HepG2 (cell line): ENCODE measurements at regions not wholly inside any gene's neighbourhood (a gene's known extent, or its start where the extent isn't known, plus 50 kb on each side); places are given as distances from the start of the nearest gene placed in this dataset.

Experiments
- ATAC-seq: fragments of 200-7000 bp; cut with Tn5 transposase; 3 replicates; pipeline ENCODE4 v1.9.1; 2020; ENCODE audit warnings: mild to moderate bottlenecking, moderate library complexity
- BruUV-seq: library from RNA; stranded (reverse); fragments of 400-500 nt; replicated peaks from 2 replicates; lab custom pipeline; 2021; lab: Mats Ljungman, UMichigan
- CTCF ChIA-PET: fragments of 300-600 bp; formaldehyde crosslinking; extraction: SDS; loops from one replicate; lab custom pipeline; 2021; ENCODE audit warnings: low total read pairs, inconsistent platforms, low intra/inter-chr PET ratio; lab: Yijun Ruan, JAX
- POLR2A ChIA-PET: fragments of 350-600 bp; sonication (Branson Sonifier 250); formaldehyde crosslinking; loops from one replicate; lab custom pipeline; 2020; ENCODE audit warnings: antibody characterized with exemption, inconsistent platforms; lab: Yijun Ruan, JAX
- DNase-seq: peaks from one replicate; pipeline ENCODE4 v3.0.0-alpha.2; 2015; ENCODE audit warnings: low spot score
- FAIRE-seq: peaks from 3 replicates; lab custom pipeline; 2011; peaks lifted over from hg19 to GRCh38; lab: Jason Lieb, UNC
- H2AFZ ChIP-seq: one replicate; pipeline ENCODE4 v1.6.1; 2011; ENCODE audit warnings: low read length, inconsistent platforms
- H3K27ac ChIP-seq: fragments of 300-600 bp; 3 replicates; pipeline ENCODE4 v1.8.0; 2011; ENCODE audit warnings: mixed run types, mild to moderate bottlenecking, mixed read lengths, low read length, inconsistent platforms; ENCODE audit not compliant: insufficient read depth; ENCODE audit errors: extremely low read length
- H3K27me3 ChIP-seq, 2 experiments: fragments of 200-600 bp in 1 of 2; 2 replicates in 1 of 2; 3 replicates in 1 of 2; pipeline versions ENCODE4 v1.6.0 to v1.8.0; 2011; ENCODE audit warnings: low read length in 2 of 2, mild to moderate bottlenecking in 2 of 2, moderate library complexity in 2 of 2, inconsistent platforms in 1 of 2; ENCODE audit not compliant: insufficient read depth in 2 of 2, control insufficient read depth in 1 of 2
- H3K36me3 ChIP-seq, 2 experiments: fragments of 200-600 bp in 1 of 2; replicated peaks in 1 of 2; 2 replicates in 1 of 2; 3 replicates in 1 of 2; pipeline versions ENCODE4 v1.5.1 to v1.8.0; 2011; ENCODE audit warnings: low read length in 2 of 2, inconsistent platforms in 1 of 2; ENCODE audit not compliant: insufficient read depth in 2 of 2, control insufficient read depth in 1 of 2
- H3K4me1 ChIP-seq: 2 replicates; pipeline ENCODE4 v1.5.1; 2012; ENCODE audit warnings: low read length, inconsistent platforms; ENCODE audit not compliant: insufficient read depth
- H3K4me2 ChIP-seq: 2 replicates; pipeline ENCODE4 v1.6.0; 2011; ENCODE audit warnings: low read depth, low read length, inconsistent platforms
- H3K4me3 ChIP-seq, 3 experiments: fragments of 200-600 bp in 1 of 3; sonication (generic), shearing (Covaris generic) in 1 of 3; replicated peaks in 1 of 3; 2 replicates each; pipeline ENCODE4 v1.5.1; 2011 to 2016; ENCODE audit warnings: low read length in 3 of 3, inconsistent platforms in 2 of 3, low read depth in 2 of 3, mild to moderate bottlenecking in 2 of 3, control low read depth in 1 of 3, mixed read lengths in 1 of 3; ENCODE audit not compliant: insufficient read depth in 1 of 3
- H3K79me2 ChIP-seq: one replicate; pipeline ENCODE4 v1.6.1; 2011; ENCODE audit warnings: low read length, inconsistent platforms; ENCODE audit not compliant: insufficient read depth
- H3K9ac ChIP-seq: 2 replicates; pipeline ENCODE4 v1.6.0; 2011; ENCODE audit warnings: mild to moderate bottlenecking, low read depth, low read length, inconsistent platforms; ENCODE audit not compliant: insufficient read depth
- H3K9me3 ChIP-seq: 2 replicates; pipeline ENCODE4 v1.5.1; 2012; ENCODE audit warnings: mild to moderate bottlenecking, low read length
- H4K20me1 ChIP-seq: 2 replicates; pipeline ENCODE4 v1.6.0; 2011; ENCODE audit warnings: inconsistent platforms, mild to moderate bottlenecking, low read length, moderate library complexity; ENCODE audit not compliant: insufficient read depth
- PRPF4 ChIP-seq: fragments of 200-400 bp; formaldehyde crosslinking; IDR thresholded peaks from 2 replicates; pipeline ENCODE4 v1.6.1; 2016; ENCODE audit warnings: low read length, low read depth; ENCODE audit not compliant: poor library complexity, severe bottlenecking
- SOX6 ChIP-seq, 2 experiments: fragments of 450-650 bp in 1 of 2; sonication (generic) in 1 of 2; formaldehyde crosslinking in 1 of 2; IDR thresholded peaks; 2 replicates each; pipeline versions ENCODE4 v1.4.0 to v1.6.1; 2017 to 2020; ENCODE audit warnings: antibody characterized with exemption in 1 of 2, mild to moderate bottlenecking in 1 of 2, missing genetic modification reagents in 1 of 2
- SP140L ChIP-seq: sonication (generic); formaldehyde crosslinking; IDR thresholded peaks from 2 replicates; pipeline ENCODE4 v1.4.0; 2020; ENCODE audit warnings: missing genetic modification reagents, borderline replicate concordance
- TCF12 ChIP-seq, 2 experiments: fragments of 450-650 bp in 1 of 2; sonication (generic) in 1 of 2; formaldehyde crosslinking in 1 of 2; IDR thresholded peaks; 2 replicates each; pipeline versions ENCODE4 v1.6.1 to v1.8.0; 2017 to 2022; ENCODE audit warnings: antibody characterized with exemption in 1 of 2, mild to moderate bottlenecking in 1 of 2, missing genetic modification reagents in 1 of 2, moderate library complexity in 1 of 2
- ZNF329 ChIP-seq: sonication (generic); formaldehyde crosslinking; IDR thresholded peaks from 2 replicates; pipeline ENCODE4 v1.9.0; 2021; ENCODE audit warnings: low read depth, mild to moderate bottlenecking, missing genetic modification reagents
- WGBS: methylation state at CpG from one replicate; pipeline ENCODE4 v1.1.6; 2017; ENCODE audit warnings: low lambda C conversion rate; 5-methylcytosine and 5-hydroxymethylcytosine counted together
- in situ Hi-C: cut with HindIII; loops from 2 replicates; pipeline ENCODE4 v1.10.0; 2017; ENCODE audit warnings: low pct_unique_long_range_greater_than_20kb; ENCODE audit not compliant: extremely low pct_ligation_motif_present
- intact Hi-C: fragments of 100-400 bp; cut with micrococcal nuclease; formaldehyde crosslinking; loops from one replicate; pipeline ENCODE4 v1.10.0; 2022; ENCODE audit not compliant: unreplicated experiment
- TF ChIP-seq, protein P1 (sequence below): sonication (generic); formaldehyde crosslinking; IDR thresholded peaks from 2 replicates; pipeline ENCODE4 v1.4.0; 2020; ENCODE audit warnings: missing genetic modification reagents

DNA sequence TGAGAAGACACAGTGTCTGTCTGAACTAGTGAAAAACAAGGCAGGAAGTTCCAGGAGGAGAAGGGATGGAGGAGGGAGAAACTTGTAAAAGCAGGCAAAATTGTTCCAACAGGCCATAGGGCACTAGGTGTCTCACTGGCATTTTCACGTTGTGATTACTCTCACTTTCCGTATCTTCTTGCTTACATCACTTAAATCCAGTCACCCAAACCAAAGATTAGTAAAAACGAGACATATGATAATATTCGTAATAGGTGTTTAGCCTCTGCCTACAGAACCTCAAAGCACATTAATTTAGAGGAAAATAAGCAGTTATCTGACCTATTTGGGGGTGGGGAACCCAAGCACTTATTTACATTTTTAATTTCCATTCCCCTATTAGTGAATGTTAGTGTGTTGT lies 78.3 kb downstream of the POU3F3 start:
- Histone ChIP-seq H2AFZ (no peak overlapping the region), H4K20me1 (no peaks in the 10 kb centered on the region), H3K36me3 (no peaks in the 10 kb centered on the region), H3K4me1 (no peaks in the 10 kb centered on the region), H3K27ac (no peak overlapping the region), H3K4me3 (no peak overlapping the region), H3K9ac (no peak overlapping the region), H3K4me2 (no peak overlapping the region), H3K79me2 (no peaks in the 10 kb centered on the region), H3K27me3 (peaks cover 0 to 26% of the 10 kb centered on the region in 2 experiments; a peak in 4 of 5 replicates), H3K9me3 (no peaks in the 10 kb centered on the region)
- DNase-seq (no peak), FAIRE-seq (no peak), ATAC-seq (no peak)
- intact Hi-C loops: no loop called here
- in situ Hi-C loops: loop anchor here (25.0 kb wide), 1 partner anchor 1770 kb away; no protein-coding TSS in a partner anchor
- CTCF ChIA-PET: no interaction called here
- no TSS peak for BruUV-seq
- TF ChIP-seq PRPF4 (no peak), TCF12 (IDR thresholded peaks at IDR 0.05) (no peak), TCF12 (CRISPR knock-in tag; IDR thresholded peaks at IDR 0.05) (no peak), SOX6 (IDR thresholded peaks at IDR 0.05) (no peak), SOX6 (CRISPR knock-in tag; IDR thresholded peaks at IDR 0.05) (no peak), ZNF329 (CRISPR knock-in tag) (no peak), SP140L (CRISPR knock-in tag) (no peak)
- TF ChIP-seq, protein P1, sequence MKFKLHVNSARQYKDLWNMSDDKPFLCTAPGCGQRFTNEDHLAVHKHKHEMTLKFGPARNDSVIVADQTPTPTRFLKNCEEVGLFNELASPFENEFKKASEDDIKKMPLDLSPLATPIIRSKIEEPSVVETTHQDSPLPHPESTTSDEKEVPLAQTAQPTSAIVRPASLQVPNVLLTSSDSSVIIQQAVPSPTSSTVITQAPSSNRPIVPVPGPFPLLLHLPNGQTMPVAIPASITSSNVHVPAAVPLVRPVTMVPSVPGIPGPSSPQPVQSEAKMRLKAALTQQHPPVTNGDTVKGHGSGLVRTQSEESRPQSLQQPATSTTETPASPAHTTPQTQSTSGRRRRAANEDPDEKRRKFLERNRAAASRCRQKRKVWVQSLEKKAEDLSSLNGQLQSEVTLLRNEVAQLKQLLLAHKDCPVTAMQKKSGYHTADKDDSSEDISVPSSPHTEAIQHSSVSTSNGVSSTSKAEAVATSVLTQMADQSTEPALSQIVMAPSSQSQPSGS (CRISPR knock-in tag): no peak
- 1% methylated on average over 4 of the region's 4 CpGs for WGBS
- POLR2A ChIA-PET: no interaction called here
